ENCODE measurements at regions not wholly inside any gene's neighbourhood (a gene's known extent, or its start where the extent isn't known, plus 50 kb on each side); places are given as distances from the start of the nearest gene placed in this dataset.

DNA sequence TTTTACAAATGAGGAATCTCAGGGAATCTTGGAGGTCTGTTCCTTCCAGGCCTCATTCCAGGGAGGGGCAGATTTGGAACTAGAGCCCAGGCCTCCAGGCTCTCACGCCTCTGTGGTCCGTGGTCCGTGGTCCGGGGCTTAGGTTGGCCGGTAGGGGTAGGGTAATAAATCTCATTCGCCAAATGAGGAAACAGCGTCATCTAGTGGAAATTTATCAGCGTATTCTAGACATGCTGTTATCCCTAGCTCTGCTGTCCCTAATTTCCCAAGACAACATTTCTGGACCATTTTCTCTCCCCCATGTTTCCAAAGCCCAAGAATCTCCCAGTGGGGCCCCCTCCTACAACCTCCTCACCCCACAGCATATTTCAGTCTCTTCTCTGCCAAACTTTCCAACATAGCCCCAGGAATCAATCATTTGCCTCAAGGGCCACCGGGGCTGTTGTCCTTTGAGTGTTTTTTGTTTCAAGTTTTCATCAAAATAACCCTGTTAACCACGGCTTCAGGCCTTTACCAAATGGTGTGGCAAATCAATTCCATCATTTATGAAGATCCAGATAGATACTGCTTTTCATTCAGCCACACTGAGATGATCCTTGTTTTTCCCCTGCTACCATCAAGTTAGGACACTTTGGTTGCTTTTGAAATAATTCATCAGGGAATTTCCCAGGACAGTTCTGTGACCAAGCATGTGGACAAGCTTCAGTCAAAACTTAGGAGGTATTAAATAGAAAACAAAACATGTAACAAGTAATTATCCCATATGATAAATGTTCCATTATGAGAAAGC lies 126.8 kb downstream of the ALDH8A1 start (continued):
- TF ChIP-seq RNF2 (IDR thresholded peaks at IDR 0.05; ENCODE audit: borderline replicate concordance, low read depth, low read length, missing control alignments, poor library complexity, severe bottlenecking) = no peak
- no peak for TF ChIP-seq PHF8 (conservative IDR thresholded peaks at IDR 0.05; ENCODE audit: low read depth, low read length)
- no peak for TF ChIP-seq HDAC6 (IDR thresholded peaks at IDR 0.05; ENCODE audit: low read depth, low read length)
- peak; percentile 100 for TF ChIP-seq RAD21 (IDR thresholded peaks at IDR 0.05 in 1 of 2, conservative IDR thresholded peaks at IDR 0.05 in 1 of 2; ENCODE audit: low read depth in 2 of 2, low read length in 2 of 2)
